Lower leg skin (tissue), 4 donors: ENCODE measurements at regions not wholly inside any gene's neighbourhood (a gene's known extent, or its start where the extent isn't known, plus 50 kb on each side); places are given as distances from the start of the nearest gene placed in this dataset.

Source experiments
- DNase-seq, 2 donors: peaks; one replicate each; pipeline ENCODE4 v3.0.0-alpha.2; 2019; ENCODE audit warnings: low spot score in 2 of 2
- H3K4me3 ChIP-seq: fragments of 200-600 bp; sonication (generic); 2 replicates; pipeline ENCODE4 v1.5.1; 2017; ENCODE audit warnings: mild to moderate bottlenecking, low read depth; ENCODE audit not compliant: poor library complexity, severe bottlenecking
- POLR2A ChIP-seq, 2 donors: fragments of 450-650 bp; IDR thresholded peaks; one replicate each; pipeline ENCODE4 v1.6.1; 2016 to 2017; ENCODE audit warnings: antibody characterized with exemption in 2 of 2, mild to moderate bottlenecking in 1 of 2, moderate library complexity in 1 of 2
- WGBS, 2 donors: methylation state at CpG; one replicate each; pipeline ENCODE4 v1.1.5; 2018; 5-methylcytosine and 5-hydroxymethylcytosine counted together
- intact Hi-C: fragments of 100-400 bp; cut with DNase I; formaldehyde crosslinking; loops from one replicate; pipeline ENCODE4 v1.15.0; 2023; ENCODE audit warnings: low total_unique reads
- TF ChIP-seq, protein P1 (sequence below), 3 donors: fragments of 450-650 bp; IDR thresholded peaks; one replicate each; pipeline ENCODE4 v1.5.1; 2016; ENCODE audit warnings: antibody characterized with exemption in 3 of 3, mild to moderate bottlenecking in 3 of 3, moderate library complexity in 2 of 3

DNA sequence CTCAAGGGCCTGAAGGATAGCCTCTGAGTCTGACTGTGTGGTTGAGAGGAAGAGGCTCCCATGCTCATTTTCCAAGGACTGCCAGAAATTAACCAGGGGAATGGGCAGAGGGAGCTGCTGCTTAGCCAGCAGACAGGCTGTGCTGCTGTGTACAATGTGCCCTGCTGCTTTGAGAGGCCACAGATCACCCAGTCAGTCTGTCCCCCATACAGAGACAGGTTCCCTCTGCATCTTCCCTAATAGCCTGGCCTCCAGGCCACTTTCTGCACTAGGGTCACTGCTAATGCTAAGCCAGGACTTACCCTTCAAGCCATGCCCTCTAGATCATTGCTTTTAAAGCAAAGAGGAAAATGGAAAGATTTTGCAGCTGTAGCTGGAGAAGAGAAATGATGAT is 341.1 kb downstream of the CYRIA start:
- H3K4me3 ChIP-seq: no peak overlapping the region
- TF ChIP-seq POLR2A (IDR thresholded peaks at IDR 0.05): no peak
- TF ChIP-seq, protein P1, sequence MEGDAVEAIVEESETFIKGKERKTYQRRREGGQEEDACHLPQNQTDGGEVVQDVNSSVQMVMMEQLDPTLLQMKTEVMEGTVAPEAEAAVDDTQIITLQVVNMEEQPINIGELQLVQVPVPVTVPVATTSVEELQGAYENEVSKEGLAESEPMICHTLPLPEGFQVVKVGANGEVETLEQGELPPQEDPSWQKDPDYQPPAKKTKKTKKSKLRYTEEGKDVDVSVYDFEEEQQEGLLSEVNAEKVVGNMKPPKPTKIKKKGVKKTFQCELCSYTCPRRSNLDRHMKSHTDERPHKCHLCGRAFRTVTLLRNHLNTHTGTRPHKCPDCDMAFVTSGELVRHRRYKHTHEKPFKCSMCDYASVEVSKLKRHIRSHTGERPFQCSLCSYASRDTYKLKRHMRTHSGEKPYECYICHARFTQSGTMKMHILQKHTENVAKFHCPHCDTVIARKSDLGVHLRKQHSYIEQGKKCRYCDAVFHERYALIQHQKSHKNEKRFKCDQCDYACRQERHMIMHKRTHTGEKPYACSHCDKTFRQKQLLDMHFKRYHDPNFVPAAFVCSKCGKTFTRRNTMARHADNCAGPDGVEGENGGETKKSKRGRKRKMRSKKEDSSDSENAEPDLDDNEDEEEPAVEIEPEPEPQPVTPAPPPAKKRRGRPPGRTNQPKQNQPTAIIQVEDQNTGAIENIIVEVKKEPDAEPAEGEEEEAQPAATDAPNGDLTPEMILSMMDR (IDR thresholded peaks at IDR 0.05): no peak
- intact Hi-C loops: no loop called here
- no peak for DNase-seq

GRCh38 chr2:16323551-16324543 is 341.8 kb downstream of the CYRIA start:
- TF ChIP-seq POLR2A (IDR thresholded peaks at IDR 0.05): no peak
- TF ChIP-seq, protein P1 (IDR thresholded peaks at IDR 0.05): no peak
- no peak for DNase-seq
- H3K4me3 ChIP-seq: no peak overlapping the region
- intact Hi-C loops: no loop called here
- 75 to 76% methylated on average over 9 of the region's 9 CpGs for WGBS, 2 donors

- H3K4me3 ChIP-seq: no peak overlapping the region
- intact Hi-C loops: no loop called here
- WGBS, 2 donors: 90 to 96% methylated on average over 4 of the region's 4 CpGs
- DNase-seq: no peak
- no peak for TF ChIP-seq POLR2A (IDR thresholded peaks at IDR 0.05)
- TF ChIP-seq, protein P1 (IDR thresholded peaks at IDR 0.05): no peak
Measured at GRCh38 chr2:16323126-16323520, 342.5 kb downstream of the CYRIA start.

DNA sequence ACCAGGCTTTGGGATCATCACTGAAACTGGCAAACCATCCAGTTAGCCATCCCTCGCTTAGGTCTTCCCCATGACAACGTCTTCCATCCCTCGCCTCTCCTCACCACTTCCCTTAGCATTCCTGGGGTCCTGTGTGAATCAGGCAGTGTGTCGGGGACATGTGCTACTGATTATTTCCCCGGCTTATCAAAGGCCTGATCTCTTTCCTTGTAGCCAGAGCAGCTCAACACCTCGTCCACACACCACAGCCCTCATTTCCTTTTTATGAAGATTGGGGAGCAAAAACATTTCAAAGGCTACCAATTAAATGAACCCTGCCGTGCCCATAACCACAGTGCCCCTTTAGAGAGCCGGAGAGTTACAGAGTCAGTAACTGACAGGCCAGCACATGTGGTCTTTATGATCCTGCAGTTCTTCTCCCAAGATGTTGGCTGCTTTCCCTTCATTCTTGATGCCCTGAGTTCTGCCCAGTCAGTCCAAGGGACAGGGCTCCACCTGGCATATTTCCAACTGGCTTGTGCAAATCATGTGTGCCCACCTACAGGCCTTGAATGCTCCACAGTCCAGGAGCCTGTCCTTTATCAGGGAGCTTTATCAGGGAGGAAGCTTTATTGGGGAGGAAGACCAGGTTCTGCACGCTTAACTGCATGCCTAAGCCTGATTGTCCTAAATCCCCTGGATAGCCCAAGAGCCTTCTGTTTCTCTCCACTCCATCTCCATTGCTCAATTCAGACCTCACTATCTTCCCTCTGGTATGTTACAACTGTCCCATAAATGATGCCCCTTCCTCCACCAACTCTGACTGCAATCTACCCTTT is 343.1 kb downstream of the CYRIA start:
- TF ChIP-seq, protein P1 (IDR thresholded peaks at IDR 0.05): no peak
- TF ChIP-seq POLR2A (IDR thresholded peaks at IDR 0.05): no peak
- no peak overlapping the region for H3K4me3 ChIP-seq
- intact Hi-C loops: no loop called here
- DNase-seq: no peak
- 76 to 80% methylated on average over 9 of the region's 9 CpGs for WGBS, 2 donors

DNA sequence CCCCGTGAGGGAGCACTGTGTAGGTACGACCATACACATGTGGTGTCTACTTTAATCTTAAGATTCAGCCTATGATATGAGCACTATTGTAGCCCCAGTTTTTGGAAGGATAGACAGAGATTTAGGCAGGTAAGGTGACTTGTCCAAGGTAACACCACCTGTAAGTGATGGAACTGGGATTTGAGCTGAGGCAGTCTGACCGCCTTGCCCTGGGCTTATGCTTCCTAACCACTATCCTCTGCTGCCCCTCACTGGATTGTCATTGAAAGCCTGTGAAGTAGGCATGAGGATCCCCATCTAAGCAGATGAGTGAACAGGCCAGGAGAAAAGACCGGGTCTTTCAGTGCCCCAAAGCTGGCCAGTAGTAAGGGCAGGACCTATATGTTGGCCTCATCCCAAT is 343.8 kb downstream of the CYRIA start:
- TF ChIP-seq, protein P1 (IDR thresholded peaks at IDR 0.05): no peak
- TF ChIP-seq POLR2A (IDR thresholded peaks at IDR 0.05): no peak
- no peak for DNase-seq
- H3K4me3 ChIP-seq: no peak overlapping the region
- intact Hi-C loops: no loop called here
- 94 to 96% methylated on average over 4 of the region's 4 CpGs for WGBS, 2 donors
